ENCODE measurements at regions not wholly inside any gene's neighbourhood (a gene's known extent, or its start where the extent isn't known, plus 50 kb on each side); places are given as distances from the start of the nearest gene placed in this dataset.

DNA sequence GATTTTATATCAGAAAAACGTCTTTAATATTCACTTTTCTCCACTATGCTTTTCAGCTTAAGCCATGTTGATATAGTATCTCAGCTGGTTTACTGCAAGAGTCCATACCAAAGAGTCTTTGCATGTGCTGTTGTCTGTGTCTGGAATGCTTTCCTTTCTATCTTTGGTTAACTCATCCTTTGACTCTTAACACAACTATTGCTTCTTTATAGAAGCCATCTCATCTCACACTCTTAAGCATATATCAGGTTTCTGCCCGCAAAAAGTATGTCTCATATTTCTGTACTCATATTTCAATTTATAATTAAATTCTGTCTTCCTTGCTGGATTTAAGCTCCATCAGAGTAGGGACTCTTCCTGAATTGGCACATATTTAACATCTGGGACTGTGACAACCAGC is 220.9 kb upstream of the KCNK2 start:
- no peak overlapping the region for H3K4me3 Mint-ChIP-seq
- WGBS (ENCODE audit: insufficient coverage) = no CpG with 5 or more reads among the region's 2 CpGs

DNA sequence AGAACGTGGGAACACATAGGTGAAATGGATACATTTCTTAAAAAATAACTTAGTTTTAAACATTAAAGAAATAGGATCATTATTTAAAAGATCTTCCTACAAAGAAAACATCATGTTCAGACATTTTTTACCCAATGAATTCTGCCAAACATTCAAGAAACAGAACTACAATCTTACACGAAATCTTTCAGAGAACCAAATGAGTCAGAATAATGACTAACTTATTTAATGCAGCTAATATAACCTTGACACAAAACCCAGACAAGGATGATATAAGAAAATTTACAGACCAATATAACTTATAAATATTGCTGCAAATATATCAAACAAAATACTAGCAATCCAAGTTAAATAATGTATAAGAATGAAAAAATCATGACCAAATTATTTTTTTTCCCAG is 220.1 kb upstream of the KCNK2 start:
- WGBS (ENCODE audit: insufficient coverage) = no CpG with 5 or more reads among the region's 2 CpGs
- Histone ChIP-seq H3K36me3 (replicated peaks in 1 of 2; ENCODE audit: control extremely low read depth in 1 of 2, control insufficient read depth in 1 of 2, extremely low read depth in 1 of 2, insufficient read depth in 2 of 2, low read length in 1 of 2) (no peaks in the 10 kb centered on the region), H3K27ac (ENCODE audit: low read length in 2 of 2) (no peak overlapping the region), H3K4me3 (ENCODE audit: control extremely low read depth in 1 of 5, extremely low read depth in 1 of 5, insufficient read depth in 1 of 5, low read depth in 2 of 5, low read length in 4 of 5) (no peak overlapping the region), H3K9ac (ENCODE audit: low read length) (no peak overlapping the region), H3K4me1 (ENCODE audit: control insufficient read depth in 2 of 2, insufficient read depth in 2 of 2, low read length in 2 of 2) (no peaks in the 10 kb centered on the region), H3K9me3 (ENCODE audit: control extremely low read depth in 1 of 3, control insufficient read depth in 2 of 3, insufficient read depth in 1 of 3, low read length in 2 of 3) (no peaks in the 10 kb centered on the region), H2AFZ (ENCODE audit: insufficient read depth, low read depth, low read length, poor library complexity, severe bottlenecking) (no peak overlapping the region), H3K4me2 (replicated peaks; ENCODE audit: low read depth, low read length, poor library complexity, severe bottlenecking) (no peak overlapping the region), H3K79me2 (ENCODE audit: control insufficient read depth, insufficient read depth, low read length) (no peaks in the 10 kb centered on the region), H3K27me3 (replicated peaks in 1 of 4; ENCODE audit: control extremely low read depth in 1 of 4, control insufficient read depth in 3 of 4, insufficient read depth in 4 of 4, low read length in 3 of 4) (no peaks in the 10 kb centered on the region), H4K20me1 (ENCODE audit: control insufficient read depth, insufficient read depth, low read length, poor library complexity, severe bottlenecking) (no peaks in the 10 kb centered on the region)
- ATAC-seq (ENCODE audit: low read depth) (no peak), DNase-seq (no peak)
- no peak overlapping the region for H3K4me3 Mint-ChIP-seq
- ChIA-PET POLR2A (no interaction called here), CTCF (no interaction called here)
- no peaks in the 10 kb centered on the region for H3K27me3 Mint-ChIP-seq
- intact Hi-C loops (cut with micrococcal nuclease) = no loop called here
- H3K9me3 Mint-ChIP-seq (ENCODE audit: insufficient read depth) = no peaks in the 10 kb centered on the region
- no peaks in the 10 kb centered on the region for H3K4me1 Mint-ChIP-seq
- TF ChIP-seq, protein P1, sequence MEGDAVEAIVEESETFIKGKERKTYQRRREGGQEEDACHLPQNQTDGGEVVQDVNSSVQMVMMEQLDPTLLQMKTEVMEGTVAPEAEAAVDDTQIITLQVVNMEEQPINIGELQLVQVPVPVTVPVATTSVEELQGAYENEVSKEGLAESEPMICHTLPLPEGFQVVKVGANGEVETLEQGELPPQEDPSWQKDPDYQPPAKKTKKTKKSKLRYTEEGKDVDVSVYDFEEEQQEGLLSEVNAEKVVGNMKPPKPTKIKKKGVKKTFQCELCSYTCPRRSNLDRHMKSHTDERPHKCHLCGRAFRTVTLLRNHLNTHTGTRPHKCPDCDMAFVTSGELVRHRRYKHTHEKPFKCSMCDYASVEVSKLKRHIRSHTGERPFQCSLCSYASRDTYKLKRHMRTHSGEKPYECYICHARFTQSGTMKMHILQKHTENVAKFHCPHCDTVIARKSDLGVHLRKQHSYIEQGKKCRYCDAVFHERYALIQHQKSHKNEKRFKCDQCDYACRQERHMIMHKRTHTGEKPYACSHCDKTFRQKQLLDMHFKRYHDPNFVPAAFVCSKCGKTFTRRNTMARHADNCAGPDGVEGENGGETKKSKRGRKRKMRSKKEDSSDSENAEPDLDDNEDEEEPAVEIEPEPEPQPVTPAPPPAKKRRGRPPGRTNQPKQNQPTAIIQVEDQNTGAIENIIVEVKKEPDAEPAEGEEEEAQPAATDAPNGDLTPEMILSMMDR (IDR thresholded peaks at IDR 0.05) = no peak
- TF ChIP-seq EZH2 (IDR thresholded peaks at IDR 0.05; ENCODE audit: borderline replicate concordance, insufficient read depth, low read depth, low read length, poor library complexity, severe bottlenecking) = no peak
- no peak overlapping the region for H3K27ac Mint-ChIP-seq

More for the DNA sequence above, 220.9 kb upstream of the KCNK2 start:
- intact Hi-C loops (cut with micrococcal nuclease) = no loop called here
- H3K36me3 ChIP-seq (replicated peaks in 1 of 2; ENCODE audit: control extremely low read depth in 1 of 2, control insufficient read depth in 1 of 2, extremely low read depth in 1 of 2, insufficient read depth in 2 of 2, low read length in 1 of 2) = no peaks in the 10 kb centered on the region
- H2AFZ ChIP-seq (ENCODE audit: insufficient read depth, low read depth, low read length, poor library complexity, severe bottlenecking) = no peak overlapping the region
- H3K27me3 Mint-ChIP-seq = no peaks in the 10 kb centered on the region
- TF ChIP-seq, protein P1 (IDR thresholded peaks at IDR 0.05) = no peak
- TF ChIP-seq EZH2 (IDR thresholded peaks at IDR 0.05; ENCODE audit: borderline replicate concordance, insufficient read depth, low read depth, low read length, poor library complexity, severe bottlenecking) = no peak
- no peaks in the 10 kb centered on the region for H3K4me1 Mint-ChIP-seq
- no peaks in the 10 kb centered on the region for H3K9me3 Mint-ChIP-seq (ENCODE audit: insufficient read depth)
- ATAC-seq (ENCODE audit: low read depth) (no peak), DNase-seq (no peak)
- no peaks in the 10 kb centered on the region for H3K27me3 ChIP-seq (replicated peaks in 1 of 4; ENCODE audit: control extremely low read depth in 1 of 4, control insufficient read depth in 3 of 4, insufficient read depth in 4 of 4, low read length in 3 of 4)
- no peaks in the 10 kb centered on the region for H4K20me1 ChIP-seq (ENCODE audit: control insufficient read depth, insufficient read depth, low read length, poor library complexity, severe bottlenecking)
- no peak overlapping the region for H3K27ac ChIP-seq (ENCODE audit: low read length in 2 of 2)
- ChIA-PET CTCF (no interaction called here), POLR2A (no interaction called here)
- no peak overlapping the region for H3K4me3 ChIP-seq (ENCODE audit: control extremely low read depth in 1 of 5, extremely low read depth in 1 of 5, insufficient read depth in 1 of 5, low read depth in 2 of 5, low read length in 4 of 5)
- no peak overlapping the region for H3K4me2 ChIP-seq (replicated peaks; ENCODE audit: low read depth, low read length, poor library complexity, severe bottlenecking)
- no peak overlapping the region for H3K9ac ChIP-seq (ENCODE audit: low read length)
- H3K79me2 ChIP-seq (ENCODE audit: control insufficient read depth, insufficient read depth, low read length) = no peaks in the 10 kb centered on the region
- no peaks in the 10 kb centered on the region for H3K4me1 ChIP-seq (ENCODE audit: control insufficient read depth in 2 of 2, insufficient read depth in 2 of 2, low read length in 2 of 2)
- no peaks in the 10 kb centered on the region for H3K9me3 ChIP-seq (ENCODE audit: control extremely low read depth in 1 of 3, control insufficient read depth in 2 of 3, insufficient read depth in 1 of 3, low read length in 2 of 3)
- H3K27ac Mint-ChIP-seq = no peak overlapping the region
